GM12878 (cell line): ENCODE measurements at regions not wholly inside any gene's neighbourhood (a gene's known extent, or its start where the extent isn't known, plus 50 kb on each side); places are given as distances from the start of the nearest gene placed in this dataset.

Experiments
- ATAC-seq: fragments of 200-7000 bp; cut with Tn5 transposase; 3 replicates; pipeline ENCODE4 v1.9.1; 2020; ENCODE audit warnings: mild to moderate bottlenecking, moderate library complexity
- BruUV-seq: library from RNA; stranded (reverse); fragments of 400-500 nt; replicated peaks from 2 replicates; lab custom pipeline; 2021; lab: Mats Ljungman, UMichigan
- CTCF ChIA-PET: fragments of 300-600 bp; sonication (Branson Sonifier 250); formaldehyde crosslinking; extraction: SDS; loops from one replicate; lab custom pipeline; 2021; ENCODE audit warnings: inconsistent platforms; lab: Yijun Ruan, JAX
- POLR2A ChIA-PET: fragments of 350-600 bp; formaldehyde crosslinking; extraction: SDS; loops from one replicate; lab custom pipeline; 2021; ENCODE audit warnings: inconsistent platforms; lab: Charles Lee
- RAD21 ChIA-PET: fragments of 300-600 bp; sonication (Branson Sonifier 250); formaldehyde crosslinking; loops from one replicate; lab custom pipeline; 2023; ENCODE audit warnings: antibody characterized with exemption; ENCODE audit not compliant: unreplicated experiment; lab: Charles Lee
- SMC1A ChIA-PET: fragments of 300-600 bp; sonication (Branson Sonifier 250); formaldehyde crosslinking; loops from one replicate; lab custom pipeline; 2023; ENCODE audit not compliant: unreplicated experiment, uncharacterized antibody; lab: Charles Lee
- DNase-seq: peaks from one replicate; pipeline ENCODE4 v3.0.0-alpha.2; 2011; ENCODE audit warnings: low read depth, low spot score
- FAIRE-seq: peaks from 3 replicates; lab custom pipeline; 2011; peaks lifted over from hg19 to GRCh38; lab: Jason Lieb, UNC
- H2AFZ ChIP-seq: 2 replicates; pipeline ENCODE4 v1.6.0; 2011; ENCODE audit warnings: low read depth, low read length, control low read depth; ENCODE audit not compliant: control insufficient read depth
- H3K27ac ChIP-seq: 2 replicates; pipeline ENCODE4 v1.5.1; 2011; ENCODE audit warnings: control low read depth; ENCODE audit not compliant: control insufficient read depth, insufficient read depth
- H3K27me3 ChIP-seq, 2 experiments: replicated peaks in 1 of 2; 2 replicates each; pipeline versions ENCODE4 v1.6.0 to v1.6.1; 2011; ENCODE audit warnings: low read length in 1 of 2; ENCODE audit not compliant: control insufficient read depth in 2 of 2, insufficient read depth in 2 of 2
- H3K36me3 ChIP-seq, 2 experiments: 2 replicates each; pipeline ENCODE4 v1.5.1; 2011; ENCODE audit warnings: low read length in 1 of 2; ENCODE audit not compliant: control insufficient read depth in 2 of 2, insufficient read depth in 2 of 2
- H3K4me1 ChIP-seq: 2 replicates; pipeline ENCODE4 v1.6.1; 2011; ENCODE audit warnings: mild to moderate bottlenecking, low read length, moderate library complexity, mixed read lengths; ENCODE audit not compliant: control insufficient read depth, insufficient read depth
- H3K4me2 ChIP-seq: 2 replicates; pipeline ENCODE4 v1.6.0; 2011; ENCODE audit warnings: control low read depth; ENCODE audit not compliant: control insufficient read depth, insufficient read depth
- H3K4me3 ChIP-seq: fragments of 200-600 bp; sonication (generic); 2 replicates; pipeline ENCODE4 v1.5.1; 2016
- H3K79me2 ChIP-seq: 2 replicates; pipeline ENCODE4 v1.6.0; 2011; ENCODE audit warnings: low read length; ENCODE audit not compliant: control insufficient read depth, insufficient read depth
- H3K9ac ChIP-seq: 2 replicates; pipeline ENCODE4 v1.8.0; 2011; ENCODE audit warnings: low read length, control low read depth, mixed read lengths; ENCODE audit not compliant: control insufficient read depth, insufficient read depth
- H3K9me3 ChIP-seq: replicated peaks from 3 replicates; pipeline ENCODE4 v1.5.1; 2011; ENCODE audit warnings: mild to moderate bottlenecking, low read length; ENCODE audit not compliant: control insufficient read depth, insufficient read depth
- H4K20me1 ChIP-seq: 2 replicates; pipeline ENCODE4 v1.6.0; 2011; ENCODE audit not compliant: control insufficient read depth, insufficient read depth
- E2F8 ChIP-seq: fragments of 450-650 bp; IDR thresholded peaks from 2 replicates; pipeline ENCODE4 v1.6.1; 2018; ENCODE audit warnings: mild to moderate bottlenecking, low read depth, moderate library complexity; ENCODE audit not compliant: partially characterized antibody
- EP300 ChIP-seq, 2 experiments: fragments of 150-350 bp in 1 of 2; IDR thresholded peaks; 2 replicates each; pipeline ENCODE4 v1.6.1; 2011 to 2012; ENCODE audit warnings: low read depth in 2 of 2, low read length in 2 of 2, borderline replicate concordance in 1 of 2, improper control_type of control experiment in 1 of 2, inconsistent platforms in 1 of 2; ENCODE audit not compliant: control insufficient read depth in 1 of 2
- NR2C2 ChIP-seq: IDR thresholded peaks from 2 replicates; pipeline ENCODE4 v1.6.1; 2011; ENCODE audit warnings: borderline replicate concordance, low read depth; ENCODE audit not compliant: control insufficient read depth, insufficient read length
- PAX5 ChIP-seq: IDR thresholded peaks from 2 replicates; pipeline ENCODE4 v1.6.1; 2011; ENCODE audit warnings: low read depth, low read length, borderline replicate concordance
- SMAD1 ChIP-seq: fragments of 450-650 bp; IDR thresholded peaks from 2 replicates; pipeline ENCODE4 v1.6.1; 2018; ENCODE audit warnings: mild to moderate bottlenecking, low read depth; ENCODE audit not compliant: partially characterized antibody
- SREBF1 ChIP-seq: IDR thresholded peaks from 2 replicates; pipeline ENCODE4 v1.6.1; 2012; ENCODE audit warnings: mild to moderate bottlenecking, low read length
- SRF ChIP-seq, 2 experiments: IDR thresholded peaks; 2 replicates each; pipeline ENCODE4 v1.6.1; 2011; ENCODE audit warnings: low read depth in 2 of 2, low read length in 2 of 2, mild to moderate bottlenecking in 1 of 2, moderate library complexity in 1 of 2
- STAT3 ChIP-seq: IDR thresholded peaks from 2 replicates; pipeline ENCODE4 v1.6.1; 2011; ENCODE audit warnings: low read depth, low read length, improper control_type of control experiment
- TCF7 ChIP-seq: IDR thresholded peaks from 2 replicates; pipeline ENCODE4 v1.6.1; 2014; ENCODE audit warnings: antibody characterized with exemption, borderline replicate concordance
- USF1 ChIP-seq: IDR thresholded peaks from 2 replicates; pipeline ENCODE4 v1.6.1; 2011; ENCODE audit warnings: borderline replicate concordance, low read depth, mild to moderate bottlenecking, moderate library complexity, mixed read lengths, low read length; ENCODE audit not compliant: insufficient read depth; ENCODE audit errors: extremely low read length
- USF2 ChIP-seq: IDR thresholded peaks from 2 replicates; pipeline ENCODE4 v1.6.1; 2011; ENCODE audit warnings: low read depth, low read length, improper control_type of control experiment, borderline replicate concordance
- WGBS: methylation state at CpG from one replicate; pipeline ENCODE4 v1.1.6; 2016; ENCODE audit warnings: low lambda C conversion rate; ENCODE audit not compliant: insufficient replicate concordance, insufficient coverage; ENCODE audit errors: missing lambda C conversion rate; 5-methylcytosine and 5-hydroxymethylcytosine counted together
- in situ Hi-C: fragments of 300-500 bp; cut with MboI; formaldehyde crosslinking; loops from 9 replicates; pipeline ENCODE4 v1.14.3; 2018; ENCODE audit warnings: mixed read lengths
- intact Hi-C: fragments of 100-400 bp; cut with micrococcal nuclease; formaldehyde crosslinking; loops from one replicate; pipeline ENCODE4 v1.14.2; 2022; ENCODE audit not compliant: unreplicated experiment

- DNase-seq (no peak), ATAC-seq (no peak), FAIRE-seq (no peak)
- WGBS = 0% methylated on average over 2 of the region's 2 CpGs
- TF ChIP-seq SRF (IDR thresholded peaks at IDR 0.05; ENCODE audit: low read depth in 2 of 2, low read length in 2 of 2) (no peak), USF2 (no peak), PAX5 (no peak), NR2C2 (no peak), USF1 (no peak)
- in situ Hi-C loops (no loop called here), intact Hi-C loops (no loop called here)
- H3K79me2 ChIP-seq = no peaks in the 10 kb centered on the region
- no TSS peak for BruUV-seq
- RAD21 ChIA-PET = no interaction called here
- no peak overlapping the region for H3K4me3 ChIP-seq
- H4K20me1 ChIP-seq = no peaks in the 10 kb centered on the region
- no peaks in the 10 kb centered on the region for H3K27me3 ChIP-seq
- SMC1A ChIA-PET = interaction anchor here (1.5 kb wide), 1 partner anchor 300 kb away, joined by 3 read pairs; the partner anchor contains the start of gene KITLG
- H3K9ac ChIP-seq = no peak overlapping the region
- CTCF ChIA-PET = interaction anchor here (1.0 kb wide), 1 partner anchor 13 kb away, joined by 3 read pairs; no protein-coding TSS in a partner anchor
- POLR2A ChIA-PET = no interaction called here
- no peaks in the 10 kb centered on the region; the same call in 2 of the 3 replicates for H3K9me3 ChIP-seq
- H3K4me2 ChIP-seq = no peak overlapping the region
- no peaks in the 10 kb centered on the region for H3K36me3 ChIP-seq
- H2AFZ ChIP-seq = no peak overlapping the region
- no peaks in the 10 kb centered on the region for H3K4me1 ChIP-seq
- H3K27ac ChIP-seq = no peak overlapping the region
These were observed 299.8 kb upstream of the KITLG start for GRCh38 chr12:88880051-88880450.

- WGBS = 0% methylated on average over 2 of the region's 2 CpGs
- RAD21 ChIA-PET = no interaction called here
- in situ Hi-C loops = no loop called here
These were observed 298.0 kb upstream of the KITLG start for GRCh38 chr12:88878295-88878694.

More at GRCh38 chr12:88878295-88878694, 298.0 kb upstream of the KITLG start:
- POLR2A ChIA-PET = no interaction called here
- no peaks in the 10 kb centered on the region for H4K20me1 ChIP-seq
- no peak for DNase-seq
- H3K4me3 ChIP-seq = no peak overlapping the region
- H3K4me1 ChIP-seq = no peaks in the 10 kb centered on the region
- CTCF ChIA-PET = no interaction called here
- H3K27ac ChIP-seq = no peak overlapping the region
- H3K9ac ChIP-seq = no peak overlapping the region
- ATAC-seq = no peak
- H3K36me3 ChIP-seq = no peaks in the 10 kb centered on the region
- H2AFZ ChIP-seq = no peak overlapping the region
- intact Hi-C loops = loop anchor here (10.0 kb wide), 1 partner anchor 733 kb away; the partner anchor contains the start of genes CEP290 and TMTC3
- BruUV-seq = no TSS peak
- TF ChIP-seq EP300 (IDR thresholded peaks at IDR 0.05; ENCODE audit: borderline replicate concordance in 1 of 2, control insufficient read depth in 1 of 2, low read depth in 2 of 2, low read length in 2 of 2) = no peak
- no peak for TF ChIP-seq SREBF1
- no peak for TF ChIP-seq STAT3
- TF ChIP-seq E2F8 = no peak
- no peak for TF ChIP-seq TCF7
- TF ChIP-seq SMAD1 = no peak
- no peaks in the 10 kb centered on the region for H3K79me2 ChIP-seq
- no peaks in the 10 kb centered on the region; the same call in 2 of the 3 replicates for H3K9me3 ChIP-seq
- H3K4me2 ChIP-seq = no peak overlapping the region
- SMC1A ChIA-PET = interaction anchor here (0.9 to 1.6 kb wide), 2 partner anchors 9 to 16 kb away, joined by 6 read pairs; no protein-coding TSS in a partner anchor
- no peaks in the 10 kb centered on the region for H3K27me3 ChIP-seq
- FAIRE-seq = no peak
